ENCODE measurements at regions not wholly inside any gene's neighbourhood (a gene's known extent, or its start where the extent isn't known, plus 50 kb on each side); places are given as distances from the start of the nearest gene placed in this dataset.

DNA sequence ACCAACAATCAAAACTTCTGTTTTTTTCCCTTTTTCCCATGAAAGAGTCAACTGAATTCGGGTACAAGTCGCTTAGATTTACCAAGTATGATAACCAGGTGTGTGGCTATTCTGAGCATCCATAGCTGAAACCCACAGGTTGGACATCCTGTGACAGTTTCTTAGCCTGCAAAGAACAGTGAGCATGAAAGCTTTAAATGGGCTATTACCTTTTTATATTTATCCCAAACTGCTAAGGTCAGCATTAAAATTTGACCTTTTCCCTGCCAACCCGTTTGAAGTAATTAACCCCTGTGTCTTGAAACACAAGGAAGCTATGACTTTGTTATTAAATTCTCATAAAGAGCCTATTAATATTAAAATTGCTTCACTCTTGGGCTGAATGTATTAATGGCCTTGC, 1065.0 kb upstream of the RBFOX1 start:
- TF ChIP-seq, protein P1, sequence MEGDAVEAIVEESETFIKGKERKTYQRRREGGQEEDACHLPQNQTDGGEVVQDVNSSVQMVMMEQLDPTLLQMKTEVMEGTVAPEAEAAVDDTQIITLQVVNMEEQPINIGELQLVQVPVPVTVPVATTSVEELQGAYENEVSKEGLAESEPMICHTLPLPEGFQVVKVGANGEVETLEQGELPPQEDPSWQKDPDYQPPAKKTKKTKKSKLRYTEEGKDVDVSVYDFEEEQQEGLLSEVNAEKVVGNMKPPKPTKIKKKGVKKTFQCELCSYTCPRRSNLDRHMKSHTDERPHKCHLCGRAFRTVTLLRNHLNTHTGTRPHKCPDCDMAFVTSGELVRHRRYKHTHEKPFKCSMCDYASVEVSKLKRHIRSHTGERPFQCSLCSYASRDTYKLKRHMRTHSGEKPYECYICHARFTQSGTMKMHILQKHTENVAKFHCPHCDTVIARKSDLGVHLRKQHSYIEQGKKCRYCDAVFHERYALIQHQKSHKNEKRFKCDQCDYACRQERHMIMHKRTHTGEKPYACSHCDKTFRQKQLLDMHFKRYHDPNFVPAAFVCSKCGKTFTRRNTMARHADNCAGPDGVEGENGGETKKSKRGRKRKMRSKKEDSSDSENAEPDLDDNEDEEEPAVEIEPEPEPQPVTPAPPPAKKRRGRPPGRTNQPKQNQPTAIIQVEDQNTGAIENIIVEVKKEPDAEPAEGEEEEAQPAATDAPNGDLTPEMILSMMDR (optimal IDR thresholded peaks at IDR 0.05 in 1 of 3, IDR thresholded peaks at IDR 0.05 in 1 of 3, conservative IDR thresholded peaks at IDR 0.05 in 1 of 3; ENCODE audit: extremely low read depth in 1 of 3, insufficient read depth in 2 of 3, low read length in 3 of 3), result no peak
- TF ChIP-seq EZH2 (IDR thresholded peaks at IDR 0.05; ENCODE audit: low read length), result no peak

All from keratinocyte (primary cell).